ENCODE measurements at regions not wholly inside any gene's neighbourhood (a gene's known extent, or its start where the extent isn't known, plus 50 kb on each side); places are given as distances from the start of the nearest gene placed in this dataset.

- H3K4me1 ChIP-seq = peaks cover 0 to 2% (median 0%) of the 10 kb centered on the region in 12 donors
- no peak for DNase-seq
- intact Hi-C loops (cut with DNase I) = loop anchor here in 1 of 10 donors (10.0 kb wide), 1 partner anchor 255 kb away; the partner anchor contains the start of gene TIAM1
- no peak overlapping the region for H3K4me3 ChIP-seq
- WGBS, 4 donors = 84 to 93% (median 89%) methylated on average over 5 of the region's 5 CpGs
- peaks cover 0 to 3% (median 0%) of the 10 kb centered on the region in 9 donors for H3K27me3 ChIP-seq
- peaks cover 0 to 8% (median 0%) of the 10 kb centered on the region in 12 donors for H3K9me3 ChIP-seq
- no peak for ATAC-seq
- no peak overlapping the region for H3K27ac ChIP-seq
- no peak for TF ChIP-seq POLR2A (IDR thresholded peaks at IDR 0.05)
- TF ChIP-seq, protein P1, sequence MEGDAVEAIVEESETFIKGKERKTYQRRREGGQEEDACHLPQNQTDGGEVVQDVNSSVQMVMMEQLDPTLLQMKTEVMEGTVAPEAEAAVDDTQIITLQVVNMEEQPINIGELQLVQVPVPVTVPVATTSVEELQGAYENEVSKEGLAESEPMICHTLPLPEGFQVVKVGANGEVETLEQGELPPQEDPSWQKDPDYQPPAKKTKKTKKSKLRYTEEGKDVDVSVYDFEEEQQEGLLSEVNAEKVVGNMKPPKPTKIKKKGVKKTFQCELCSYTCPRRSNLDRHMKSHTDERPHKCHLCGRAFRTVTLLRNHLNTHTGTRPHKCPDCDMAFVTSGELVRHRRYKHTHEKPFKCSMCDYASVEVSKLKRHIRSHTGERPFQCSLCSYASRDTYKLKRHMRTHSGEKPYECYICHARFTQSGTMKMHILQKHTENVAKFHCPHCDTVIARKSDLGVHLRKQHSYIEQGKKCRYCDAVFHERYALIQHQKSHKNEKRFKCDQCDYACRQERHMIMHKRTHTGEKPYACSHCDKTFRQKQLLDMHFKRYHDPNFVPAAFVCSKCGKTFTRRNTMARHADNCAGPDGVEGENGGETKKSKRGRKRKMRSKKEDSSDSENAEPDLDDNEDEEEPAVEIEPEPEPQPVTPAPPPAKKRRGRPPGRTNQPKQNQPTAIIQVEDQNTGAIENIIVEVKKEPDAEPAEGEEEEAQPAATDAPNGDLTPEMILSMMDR (IDR thresholded peaks at IDR 0.05) = no peak
- no peaks in the 10 kb centered on the region for H3K36me3 ChIP-seq
Measured at GRCh38 chr21:31599563-31599962, 59.9 kb upstream of the SOD1 start.

GRCh38 chr21:31599013-31599412, 60.5 kb upstream of the SOD1 start:
- Histone ChIP-seq H3K4me1 (no peaks in the 10 kb centered on the region), H3K36me3 (no peaks in the 10 kb centered on the region), H3K9me3 (peaks cover 0 to 8% (median 0%) of the 10 kb centered on the region in 12 donors), H3K27me3 (peaks cover 0 to 3% (median 0%) of the 10 kb centered on the region in 9 donors), H3K27ac (no peak overlapping the region), H3K4me3 (no peak overlapping the region)
- no peak for ATAC-seq
- no peak for TF ChIP-seq POLR2A (IDR thresholded peaks at IDR 0.05)
- intact Hi-C loops (cut with DNase I) = loop anchor here in 1 of 10 donors (10.0 kb wide), 1 partner anchor 254 kb away; the partner anchor contains the start of gene TIAM1
- no peak for DNase-seq
- WGBS, 4 donors = 55 to 85% (median 66%) methylated on average over 2 to 3 of the region's 3 CpGs

DNA sequence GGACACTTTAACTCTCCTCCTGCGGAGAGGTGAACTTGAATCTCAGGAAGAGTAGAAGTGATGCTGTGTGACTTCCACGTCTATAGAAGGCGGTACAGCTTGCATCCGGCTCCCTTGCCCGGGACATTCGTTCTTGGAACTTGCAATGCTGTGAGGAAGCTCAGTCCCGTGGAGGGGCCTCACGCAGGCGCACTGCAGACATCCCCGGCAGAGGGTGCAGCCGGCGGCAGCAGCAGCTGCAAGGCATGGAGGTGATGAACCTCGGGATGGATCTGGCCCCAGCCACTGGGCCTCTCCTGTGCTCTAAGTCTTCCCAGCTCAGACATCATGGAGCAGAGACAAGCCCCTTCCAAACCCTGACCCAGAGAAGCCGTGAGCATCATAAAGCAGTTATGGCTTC, 61.8 kb upstream of the SOD1 start:
- WGBS, 4 donors = 87 to 91% (median 89%) methylated on average over 13 to 14 of the region's 14 CpGs
- DNase-seq = no peak

GRCh38 chr21:31596055-31596454, 63.4 kb upstream of the SOD1 start:
- DNase-seq (no peak), ATAC-seq (no peak)
- H3K27me3 ChIP-seq = peaks cover 0 to 3% (median 0%) of the 10 kb centered on the region in 9 donors
- H3K36me3 ChIP-seq = no peaks in the 10 kb centered on the region
- peaks cover 0 to 9% (median 0%) of the 10 kb centered on the region in 12 donors for H3K4me1 ChIP-seq
- H3K9me3 ChIP-seq = peaks cover 0 to 8% (median 0%) of the 10 kb centered on the region in 12 donors
- no peak for TF ChIP-seq POLR2A (IDR thresholded peaks at IDR 0.05)
- TF ChIP-seq, protein P1 (IDR thresholded peaks at IDR 0.05) = no peak
- H3K27ac ChIP-seq = no peak overlapping the region
- intact Hi-C loops (cut with DNase I) = loop anchor here in 1 of 10 donors (10.0 kb wide), 1 partner anchor 251 kb away; the partner anchor contains the start of gene TIAM1
- no peak overlapping the region for H3K4me3 ChIP-seq
- 87 to 95% (median 93%) methylated on average over 7 to 8 of the region's 8 CpGs for WGBS, 4 donors

More for the DNA sequence above, 61.8 kb upstream of the SOD1 start:
- TF ChIP-seq POLR2A (IDR thresholded peaks at IDR 0.05) = no peak
- TF ChIP-seq, protein P1 (IDR thresholded peaks at IDR 0.05) = no peak
- no peak overlapping the region for H3K4me3 ChIP-seq
- no peaks in the 10 kb centered on the region for H3K36me3 ChIP-seq
- H3K9me3 ChIP-seq = peaks cover 0 to 8% (median 0%) of the 10 kb centered on the region in 12 donors
- H3K27ac ChIP-seq = no peak overlapping the region
- peaks cover 0 to 8% (median 0%) of the 10 kb centered on the region in 12 donors for H3K4me1 ChIP-seq
- intact Hi-C loops (cut with DNase I) = loop anchor here in 1 of 10 donors (10.0 kb wide), 1 partner anchor 253 kb away; the partner anchor contains the start of gene TIAM1
- H3K27me3 ChIP-seq = peaks cover 0 to 3% (median 0%) of the 10 kb centered on the region in 9 donors
- ATAC-seq = no peak
